Vagina (tissue), 2 donors: ENCODE measurements at regions not wholly inside any gene's neighbourhood (a gene's known extent, or its start where the extent isn't known, plus 50 kb on each side); places are given as distances from the start of the nearest gene placed in this dataset.

Experiments
- POLR2A ChIP-seq, 2 donors: fragments of 450-650 bp; IDR thresholded peaks; one replicate each; pipeline ENCODE4 v1.6.1; 2017; ENCODE audit warnings: antibody characterized with exemption in 2 of 2, mild to moderate bottlenecking in 2 of 2, moderate library complexity in 2 of 2
- POLR2AphosphoS5 ChIP-seq, 2 donors: sonication (generic); formaldehyde crosslinking; IDR thresholded peaks; one replicate each; pipeline ENCODE4 v1.9.0; 2017; ENCODE audit warnings: antibody characterized with exemption in 2 of 2, mild to moderate bottlenecking in 2 of 2, low read depth in 1 of 2; ENCODE audit not compliant: insufficient read depth in 1 of 2
- TF ChIP-seq, protein P1 (sequence below), 3 experiments: fragments of 450-650 bp in 2 of 3; fragments of 200-600 bp in 1 of 3; sonication (generic) in 1 of 3; IDR thresholded peaks; one replicate each; pipeline ENCODE4 v1.5.1; 2017 to 2019; ENCODE audit warnings: antibody characterized with exemption in 3 of 3, mild to moderate bottlenecking in 2 of 3, moderate library complexity in 2 of 3

DNA sequence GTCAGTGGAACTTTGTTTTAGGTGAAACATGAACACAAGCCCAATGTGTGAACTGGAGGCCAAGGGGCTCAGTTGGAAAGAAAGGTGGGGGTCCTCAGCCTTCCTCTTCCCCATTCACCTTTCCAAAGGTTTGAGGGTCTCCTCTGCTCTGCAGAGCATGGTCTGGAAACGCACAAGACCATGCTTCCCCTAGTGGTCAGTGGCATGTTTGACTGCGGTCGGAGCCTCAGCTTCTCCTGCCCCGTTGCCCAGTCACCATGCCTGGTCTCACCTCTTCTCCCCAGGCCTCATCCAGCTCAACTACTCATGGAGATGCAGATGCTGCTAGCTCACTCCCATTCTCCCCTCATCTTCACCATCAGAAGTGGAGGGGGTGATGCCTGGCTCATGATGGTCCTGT, 340.3 kb downstream of the GADD45G start:
- TF ChIP-seq, protein P1, sequence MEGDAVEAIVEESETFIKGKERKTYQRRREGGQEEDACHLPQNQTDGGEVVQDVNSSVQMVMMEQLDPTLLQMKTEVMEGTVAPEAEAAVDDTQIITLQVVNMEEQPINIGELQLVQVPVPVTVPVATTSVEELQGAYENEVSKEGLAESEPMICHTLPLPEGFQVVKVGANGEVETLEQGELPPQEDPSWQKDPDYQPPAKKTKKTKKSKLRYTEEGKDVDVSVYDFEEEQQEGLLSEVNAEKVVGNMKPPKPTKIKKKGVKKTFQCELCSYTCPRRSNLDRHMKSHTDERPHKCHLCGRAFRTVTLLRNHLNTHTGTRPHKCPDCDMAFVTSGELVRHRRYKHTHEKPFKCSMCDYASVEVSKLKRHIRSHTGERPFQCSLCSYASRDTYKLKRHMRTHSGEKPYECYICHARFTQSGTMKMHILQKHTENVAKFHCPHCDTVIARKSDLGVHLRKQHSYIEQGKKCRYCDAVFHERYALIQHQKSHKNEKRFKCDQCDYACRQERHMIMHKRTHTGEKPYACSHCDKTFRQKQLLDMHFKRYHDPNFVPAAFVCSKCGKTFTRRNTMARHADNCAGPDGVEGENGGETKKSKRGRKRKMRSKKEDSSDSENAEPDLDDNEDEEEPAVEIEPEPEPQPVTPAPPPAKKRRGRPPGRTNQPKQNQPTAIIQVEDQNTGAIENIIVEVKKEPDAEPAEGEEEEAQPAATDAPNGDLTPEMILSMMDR (IDR thresholded peaks at IDR 0.05): no peak
- TF ChIP-seq POLR2AphosphoS5 (IDR thresholded peaks at IDR 0.05; ENCODE audit: insufficient read depth in 1 of 2, low read depth in 1 of 2) (no peak), POLR2A (IDR thresholded peaks at IDR 0.05) (no peak)
